Neuronal stem cell (in vitro differentiated cells): ENCODE measurements at regions not wholly inside any gene's neighbourhood (a gene's known extent, or its start where the extent isn't known, plus 50 kb on each side); places are given as distances from the start of the nearest gene placed in this dataset.

Experiments
- DNase-seq: peaks from one replicate; pipeline ENCODE4 v3.0.0-alpha.2; 2013; ENCODE audit warnings: low spot score
- H2AFZ ChIP-seq: one replicate; pipeline ENCODE4 v1.6.1; 2013; ENCODE audit warnings: mild to moderate bottlenecking, low read length, inconsistent platforms
- H2AK5ac ChIP-seq: 2 replicates; pipeline ENCODE4 v1.6.1; 2013; ENCODE audit warnings: low read depth, mild to moderate bottlenecking, inconsistent platforms, low read length, moderate library complexity, mixed read lengths
- H2BK120ac ChIP-seq: 2 replicates; pipeline ENCODE4 v1.6.1; 2013; ENCODE audit warnings: low read depth, mild to moderate bottlenecking, inconsistent platforms, low read length, moderate library complexity, mixed read lengths
- H2BK12ac ChIP-seq: one replicate; pipeline ENCODE4 v1.6.1; 2013; ENCODE audit warnings: low read length, inconsistent platforms
- H2BK15ac ChIP-seq: 2 replicates; pipeline ENCODE4 v1.6.1; 2013; ENCODE audit warnings: mild to moderate bottlenecking, low read length, inconsistent platforms, mixed read lengths
- H2BK5ac ChIP-seq: one replicate; pipeline ENCODE4 v1.6.1; 2013; ENCODE audit warnings: inconsistent platforms, mild to moderate bottlenecking, low read length, moderate library complexity
- H3K14ac ChIP-seq: one replicate; pipeline ENCODE4 v1.6.1; 2013; ENCODE audit warnings: low read length, inconsistent platforms
- H3K18ac ChIP-seq: 2 replicates; pipeline ENCODE4 v1.6.1; 2013; ENCODE audit warnings: low read length, inconsistent platforms
- H3K23ac ChIP-seq: 2 replicates; pipeline ENCODE4 v1.6.1; 2013; ENCODE audit warnings: low read depth, mild to moderate bottlenecking, mixed read lengths, low read length, inconsistent platforms; ENCODE audit not compliant: poor library complexity
- H3K27ac ChIP-seq: replicated peaks from 3 replicates; pipeline ENCODE4 v1.5.1; 2013; ENCODE audit warnings: low read length, inconsistent platforms
- H3K27me3 ChIP-seq, 3 experiments: 2 replicates each; pipeline ENCODE4 v1.6.1; 2013; ENCODE audit warnings: low read length in 3 of 3, mild to moderate bottlenecking in 2 of 3, inconsistent platforms in 1 of 3, low read depth in 1 of 3, mixed read lengths in 1 of 3, moderate library complexity in 1 of 3; ENCODE audit not compliant: control insufficient read depth in 3 of 3, insufficient read depth in 3 of 3
- H3K36me3 ChIP-seq, 2 donors: replicated peaks in 1 of 2; 2 replicates each; pipeline ENCODE4 v1.6.1; 2013; ENCODE audit warnings: low read length in 2 of 2; ENCODE audit not compliant: control insufficient read depth in 2 of 2, insufficient read depth in 2 of 2
- H3K4ac ChIP-seq: 2 replicates; pipeline ENCODE4 v1.6.1; 2013; ENCODE audit warnings: inconsistent platforms, mild to moderate bottlenecking, low read length, moderate library complexity
- H3K4me1 ChIP-seq, 2 donors: 1 replicate in 1 of 2; 2 replicates in 1 of 2; pipeline ENCODE4 v1.6.1; 2013; ENCODE audit warnings: low read length in 2 of 2, low read depth in 1 of 2; ENCODE audit not compliant: control insufficient read depth in 2 of 2, insufficient read depth in 1 of 2
- H3K4me2 ChIP-seq: one replicate; pipeline ENCODE4 v1.6.1; 2013; ENCODE audit warnings: mild to moderate bottlenecking, low read length, inconsistent platforms; ENCODE audit not compliant: insufficient read depth, poor library complexity, severe bottlenecking
- H3K4me3 ChIP-seq, 2 donors: 2 replicates each; pipeline ENCODE4 v1.5.1; 2013; ENCODE audit warnings: low read length in 2 of 2, mild to moderate bottlenecking in 2 of 2, inconsistent platforms in 1 of 2, moderate library complexity in 1 of 2
- H3K79me1 ChIP-seq: one replicate; pipeline ENCODE4 v1.6.1; 2013; ENCODE audit warnings: low read depth, mild to moderate bottlenecking, inconsistent platforms, low read length, moderate library complexity
- H3K9ac ChIP-seq: one replicate; pipeline ENCODE4 v1.6.1; 2013; ENCODE audit warnings: mild to moderate bottlenecking, low read depth, low read length, inconsistent platforms; ENCODE audit not compliant: poor library complexity
- H3K9me3 ChIP-seq, 2 donors: replicated peaks in 1 of 2; 2 replicates each; pipeline versions ENCODE3 to v1.6.1; 2013; ENCODE audit warnings: low read length in 2 of 2, mild to moderate bottlenecking in 2 of 2, inconsistent platforms in 1 of 2, low read depth in 1 of 2, mixed read lengths in 1 of 2, moderate library complexity in 1 of 2; ENCODE audit not compliant: control insufficient read depth in 2 of 2, insufficient read depth in 1 of 2
- H4K8ac ChIP-seq: one replicate; pipeline ENCODE4 v1.6.1; 2013; ENCODE audit warnings: low read depth, mild to moderate bottlenecking, inconsistent platforms, low read length, moderate library complexity
- H4K91ac ChIP-seq: one replicate; pipeline ENCODE4 v1.6.1; 2013; ENCODE audit warnings: low read length, low read depth, mild to moderate bottlenecking, inconsistent platforms; ENCODE audit not compliant: poor library complexity
- WGBS, 2 donors: extraction: QIAGEN DNeasy Blood & Tissue Kit; methylation state at CpG; one replicate each; pipeline ENCODE4 v1.1.7; 2013; ENCODE audit warnings: missing lambda C conversion rate in 2 of 2, mixed read lengths in 1 of 2; ENCODE audit not compliant: insufficient read length in 2 of 2, insufficient replicate concordance in 1 of 2; ENCODE audit errors: extremely low coverage in 2 of 2; 5-methylcytosine and 5-hydroxymethylcytosine counted together

GRCh38 chr5:167835146-167835545, 456.3 kb upstream of the WWC1 start:
- Histone ChIP-seq H3K4ac (no peak overlapping the region), H3K36me3 (no peaks in the 10 kb centered on the region), H3K4me3 (no peak overlapping the region), H2BK15ac (no peak overlapping the region), H3K4me2 (no peak overlapping the region), H2BK12ac (no peak overlapping the region), H3K27ac (no peak overlapping the region), H2BK5ac (no peak overlapping the region), H3K18ac (no peak overlapping the region), H2AFZ (no peak overlapping the region), H3K27me3 (no peaks in the 10 kb centered on the region), H3K14ac (no peak overlapping the region), H3K9ac (no peak overlapping the region), H4K8ac (no peak overlapping the region), H2BK120ac (no peak overlapping the region), H4K91ac (no peak overlapping the region), H2AK5ac (no peak overlapping the region), H3K79me1 (no peaks in the 10 kb centered on the region), H3K9me3 (no peaks in the 10 kb centered on the region), H3K4me1 (peaks cover 0 to 4% of the 10 kb centered on the region in 2 donors), H3K23ac (no peak overlapping the region)
- no peak for DNase-seq
- no CpG with 5 or more reads among the region's 1 CpG for WGBS, 2 donors

- Histone ChIP-seq H4K8ac (no peak overlapping the region), H3K18ac (no peak overlapping the region)
- WGBS, 2 donors: no CpG with 5 or more reads among the region's 2 CpGs
These were observed 454.3 kb upstream of the WWC1 start for GRCh38 chr5:167837127-167837526.

GRCh38 chr5:167839065-167839464, 452.4 kb upstream of the WWC1 start:
- Histone ChIP-seq H2AK5ac (no peak overlapping the region), H3K18ac (no peak overlapping the region), H2AFZ (no peak overlapping the region), H2BK120ac (no peak overlapping the region), H3K9me3 (no peaks in the 10 kb centered on the region), H3K23ac (no peak overlapping the region), H2BK5ac (no peak overlapping the region), H3K36me3 (no peaks in the 10 kb centered on the region), H3K9ac (no peak overlapping the region), H3K4me3 (no peak overlapping the region), H3K27me3 (no peaks in the 10 kb centered on the region), H2BK12ac (no peak overlapping the region), H3K4me2 (no peak overlapping the region), H3K4ac (no peak overlapping the region), H3K27ac (no peak overlapping the region), H4K91ac (no peak overlapping the region), H2BK15ac (no peak overlapping the region), H4K8ac (no peak overlapping the region), H3K14ac (no peak overlapping the region), H3K4me1 (peaks cover 0 to 4% of the 10 kb centered on the region in 2 donors), H3K79me1 (no peaks in the 10 kb centered on the region)
- no CpG with 5 or more reads among the region's 6 CpGs for WGBS, 2 donors
- no peak for DNase-seq

More at GRCh38 chr5:167837127-167837526, 454.3 kb upstream of the WWC1 start:
- Histone ChIP-seq H3K4me2 (no peak overlapping the region), H2BK5ac (no peak overlapping the region), H2AFZ (no peak overlapping the region), H2BK12ac (no peak overlapping the region), H3K14ac (no peak overlapping the region), H3K4me3 (no peak overlapping the region), H3K23ac (no peak overlapping the region), H3K36me3 (no peaks in the 10 kb centered on the region), H2BK120ac (no peak overlapping the region), H3K27ac (no peak overlapping the region), H3K9me3 (no peaks in the 10 kb centered on the region), H3K4me1 (peaks cover 0 to 4% of the 10 kb centered on the region in 2 donors), H3K27me3 (no peaks in the 10 kb centered on the region), H3K9ac (no peak overlapping the region), H4K91ac (no peak overlapping the region), H2AK5ac (no peak overlapping the region), H2BK15ac (no peak overlapping the region), H3K4ac (no peak overlapping the region), H3K79me1 (no peaks in the 10 kb centered on the region)
- no peak for DNase-seq

- Histone ChIP-seq H3K23ac (no peak overlapping the region), H3K4me1 (no peaks in the 10 kb centered on the region), H3K18ac (no peak overlapping the region), H3K27ac (no peak overlapping the region), H3K4me2 (no peak overlapping the region), H3K9me3 (no peaks in the 10 kb centered on the region), H3K4me3 (no peak overlapping the region), H3K9ac (no peak overlapping the region), H3K27me3 (no peaks in the 10 kb centered on the region), H2BK15ac (no peak overlapping the region), H4K8ac (no peak overlapping the region), H2AK5ac (no peak overlapping the region), H3K79me1 (no peaks in the 10 kb centered on the region), H3K36me3 (no peaks in the 10 kb centered on the region), H2AFZ (no peak overlapping the region), H2BK5ac (no peak overlapping the region), H3K14ac (no peak overlapping the region), H3K4ac (no peak overlapping the region), H2BK120ac (no peak overlapping the region), H2BK12ac (no peak overlapping the region), H4K91ac (no peak overlapping the region)
- no peak for DNase-seq
- no CpG with 5 or more reads among the region's 8 CpGs for WGBS, 2 donors
These were observed 450.8 kb upstream of the WWC1 start for GRCh38 chr5:167840527-167841130.
